ENCODE measurements at regions not wholly inside any gene's neighbourhood (a gene's known extent, or its start where the extent isn't known, plus 50 kb on each side); places are given as distances from the start of the nearest gene placed in this dataset.

DNA sequence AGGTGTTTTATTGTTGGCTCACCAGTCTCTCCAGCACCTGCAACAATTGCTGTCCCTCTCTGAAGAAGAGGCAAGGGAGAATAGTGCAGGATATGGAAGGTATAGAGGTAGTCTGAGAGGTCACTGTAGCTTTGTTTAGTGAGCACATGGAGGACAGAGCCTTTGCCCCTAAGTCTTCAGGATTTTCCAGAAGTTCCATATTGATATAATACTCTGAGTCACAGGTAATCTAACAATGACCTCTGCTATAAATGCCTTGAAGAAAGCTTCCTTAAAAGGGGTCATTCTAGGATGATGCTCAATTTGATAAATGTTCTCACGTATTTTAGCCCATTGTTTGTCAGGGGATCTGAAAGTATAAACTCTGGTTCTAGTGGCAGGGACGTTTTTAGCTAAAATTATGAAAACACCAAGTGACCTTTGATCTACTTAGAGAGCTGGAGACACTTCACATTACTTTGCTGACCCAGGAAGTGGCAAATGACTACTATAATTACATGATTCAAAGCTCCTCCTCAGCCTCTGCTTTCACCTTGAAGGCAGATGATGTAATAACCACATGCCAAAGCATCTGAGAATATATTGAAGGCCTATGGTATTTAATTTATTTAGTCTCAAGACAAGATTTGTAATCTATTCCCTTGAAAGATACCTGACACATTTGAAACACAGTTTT, 366.9 kb upstream of the NUDT12 start:
- no peak for TF ChIP-seq POLR2AphosphoS5 (IDR thresholded peaks at IDR 0.05; ENCODE audit: low read depth, low read length)
- TF ChIP-seq, protein P1, sequence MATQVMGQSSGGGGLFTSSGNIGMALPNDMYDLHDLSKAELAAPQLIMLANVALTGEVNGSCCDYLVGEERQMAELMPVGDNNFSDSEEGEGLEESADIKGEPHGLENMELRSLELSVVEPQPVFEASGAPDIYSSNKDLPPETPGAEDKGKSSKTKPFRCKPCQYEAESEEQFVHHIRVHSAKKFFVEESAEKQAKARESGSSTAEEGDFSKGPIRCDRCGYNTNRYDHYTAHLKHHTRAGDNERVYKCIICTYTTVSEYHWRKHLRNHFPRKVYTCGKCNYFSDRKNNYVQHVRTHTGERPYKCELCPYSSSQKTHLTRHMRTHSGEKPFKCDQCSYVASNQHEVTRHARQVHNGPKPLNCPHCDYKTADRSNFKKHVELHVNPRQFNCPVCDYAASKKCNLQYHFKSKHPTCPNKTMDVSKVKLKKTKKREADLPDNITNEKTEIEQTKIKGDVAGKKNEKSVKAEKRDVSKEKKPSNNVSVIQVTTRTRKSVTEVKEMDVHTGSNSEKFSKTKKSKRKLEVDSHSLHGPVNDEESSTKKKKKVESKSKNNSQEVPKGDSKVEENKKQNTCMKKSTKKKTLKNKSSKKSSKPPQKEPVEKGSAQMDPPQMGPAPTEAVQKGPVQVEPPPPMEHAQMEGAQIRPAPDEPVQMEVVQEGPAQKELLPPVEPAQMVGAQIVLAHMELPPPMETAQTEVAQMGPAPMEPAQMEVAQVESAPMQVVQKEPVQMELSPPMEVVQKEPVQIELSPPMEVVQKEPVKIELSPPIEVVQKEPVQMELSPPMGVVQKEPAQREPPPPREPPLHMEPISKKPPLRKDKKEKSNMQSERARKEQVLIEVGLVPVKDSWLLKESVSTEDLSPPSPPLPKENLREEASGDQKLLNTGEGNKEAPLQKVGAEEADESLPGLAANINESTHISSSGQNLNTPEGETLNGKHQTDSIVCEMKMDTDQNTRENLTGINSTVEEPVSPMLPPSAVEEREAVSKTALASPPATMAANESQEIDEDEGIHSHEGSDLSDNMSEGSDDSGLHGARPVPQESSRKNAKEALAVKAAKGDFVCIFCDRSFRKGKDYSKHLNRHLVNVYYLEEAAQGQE (IDR thresholded peaks at IDR 0.05; ENCODE audit: insufficient read depth in 1 of 2, low read depth in 2 of 2, low read length in 2 of 2), result no peak
- no peak for TF ChIP-seq TAF1 (IDR thresholded peaks at IDR 0.05; ENCODE audit: borderline replicate concordance, insufficient read depth, low read length)

Data from PFSK-1 (cell line).